Upper lobe of left lung (tissue), 4 donors: ENCODE measurements at regions not wholly inside any gene's neighbourhood (a gene's known extent, or its start where the extent isn't known, plus 50 kb on each side); places are given as distances from the start of the nearest gene placed in this dataset.
"Not testable (repeated sequence)": the region's sequence is repeated elsewhere in the genome, so short reads cannot be mapped to it uniquely, and the experiment has no call there.

Experiments
- CTCF ChIP-seq, 6 experiments: fragments of 450-650 bp in 4 of 6; fragments of 200-600 bp in 2 of 6; sonication (generic) in 2 of 6; IDR thresholded peaks; one replicate each; pipeline ENCODE4 v1.5.1; 2016 to 2019; ENCODE audit warnings: antibody characterized with exemption in 6 of 6
- EP300 ChIP-seq, 4 donors: sonication (generic); formaldehyde crosslinking; IDR thresholded peaks; one replicate each; pipeline ENCODE4 v1.5.1; 2017; ENCODE audit warnings: antibody characterized with exemption in 4 of 4, control low read depth in 2 of 4
- POLR2A ChIP-seq, 4 donors: fragments of 450-650 bp; IDR thresholded peaks; one replicate each; pipeline ENCODE4 v1.5.1; 2016 to 2017; ENCODE audit warnings: antibody characterized with exemption in 4 of 4, mild to moderate bottlenecking in 2 of 4
- POLR2AphosphoS5 ChIP-seq, 2 donors: sonication (generic); formaldehyde crosslinking; IDR thresholded peaks; one replicate each; pipeline ENCODE4 v1.5.1; 2017; ENCODE audit warnings: antibody characterized with exemption in 2 of 2

GRCh38 chr17:62131271-62131670 lies 66.2 kb upstream of the MED13 start:
- not testable (repeated sequence) for TF ChIP-seq EP300, CTCF, POLR2A, POLR2AphosphoS5 (IDR thresholded peaks at IDR 0.05)
